MCF 10A (cell line): ENCODE measurements at regions not wholly inside any gene's neighbourhood (a gene's known extent, or its start where the extent isn't known, plus 50 kb on each side); places are given as distances from the start of the nearest gene placed in this dataset.

Source experiments
- BruUV-seq: library from RNA; stranded (reverse); fragments of 400-500 nt; replicated peaks from 2 replicates; lab custom pipeline; 2021; lab: Mats Ljungman, UMichigan
- CTCF ChIA-PET: fragments of 300-600 bp; sonication (Branson Sonifier 250); formaldehyde crosslinking; extraction: SDS; loops from one replicate; lab custom pipeline; 2021; ENCODE audit warnings: antibody characterized with exemption, inconsistent platforms; lab: Yijun Ruan, JAX
- POLR2A ChIA-PET: fragments of 300-600, 350-650 bp; sonication (Branson Sonifier 250); formaldehyde crosslinking; extraction: SDS; loops from one replicate; lab custom pipeline; 2020; ENCODE audit warnings: antibody characterized with exemption, inconsistent platforms; lab: Yijun Ruan, JAX
- DNase-seq: peaks from one replicate; pipeline ENCODE4 v3.0.0-alpha.2; 2018; ENCODE audit not compliant: unreplicated experiment
- H3K27ac Mint-ChIP-seq: one replicate; pipeline ENCODE4 v1.8.0; 2022; ENCODE audit warnings: mild to moderate bottlenecking, low read depth, mixed read lengths; ENCODE audit not compliant: unreplicated experiment
- H3K27me3 Mint-ChIP-seq: one replicate; pipeline ENCODE4 v1.8.0; 2022; ENCODE audit warnings: mixed read lengths; ENCODE audit not compliant: insufficient read depth, unreplicated experiment
- H3K36me3 Mint-ChIP-seq: one replicate; pipeline ENCODE4 v1.8.0; 2022; ENCODE audit warnings: mild to moderate bottlenecking, moderate library complexity, mixed read lengths; ENCODE audit not compliant: insufficient read depth, unreplicated experiment
- H3K4me1 Mint-ChIP-seq: one replicate; pipeline ENCODE4 v1.8.0; 2022; ENCODE audit warnings: mixed read lengths; ENCODE audit not compliant: insufficient read depth, unreplicated experiment
- H3K4me3 Mint-ChIP-seq: one replicate; pipeline ENCODE4 v1.8.0; 2022; ENCODE audit warnings: mild to moderate bottlenecking, moderate library complexity, mixed read lengths; ENCODE audit not compliant: unreplicated experiment
- H3K9me3 Mint-ChIP-seq: one replicate; pipeline ENCODE4 v1.8.0; 2022; ENCODE audit warnings: mixed read lengths; ENCODE audit not compliant: unreplicated experiment
- CTCF ChIP-seq: fragments of 200-600 bp; IDR thresholded peaks from one replicate; pipeline ENCODE4 v1.8.0; 2022; ENCODE audit warnings: antibody characterized with exemption, mild to moderate bottlenecking; ENCODE audit not compliant: unreplicated experiment
- intact Hi-C: fragments of 100-400 bp; cut with micrococcal nuclease; formaldehyde crosslinking; loops from 2 replicates; pipeline ENCODE4 v1.14.1; 2022

GRCh38 chr10:120372917-120373316 is 84.1 kb upstream of the PLPP4 start:
- intact Hi-C loops: no loop called here
- Mint-ChIP-seq H3K27me3 (no peaks in the 10 kb centered on the region), H3K36me3 (no peaks in the 10 kb centered on the region), H3K9me3 (no peaks in the 10 kb centered on the region), H3K4me3 (no peak overlapping the region), H3K4me1 (peaks cover 5% of the 10 kb centered on the region), H3K27ac (no peak overlapping the region)
- ChIA-PET CTCF (interaction anchor here (1.2 kb wide), 1 partner anchor 35 kb away, joined by 4 read pairs; no protein-coding TSS in a partner anchor), POLR2A (interaction anchor here (2.0 kb wide), 1 partner anchor 19 kb away, joined by 7 read pairs; no protein-coding TSS in a partner anchor)
- no peak for DNase-seq
- no TSS peak for BruUV-seq
- no peak for TF ChIP-seq CTCF

GRCh38 chr10:120375666-120376065 is 81.4 kb upstream of the PLPP4 start:
- no peak overlapping the region for H3K27ac Mint-ChIP-seq
- intact Hi-C loops: no loop called here
- H3K27me3 Mint-ChIP-seq: no peaks in the 10 kb centered on the region
- DNase-seq: no peak
- no TSS peak for BruUV-seq
- no peaks in the 10 kb centered on the region for H3K36me3 Mint-ChIP-seq
- TF ChIP-seq CTCF: no peak
- POLR2A ChIA-PET: no interaction called here
- no peak overlapping the region for H3K4me3 Mint-ChIP-seq
- CTCF ChIA-PET: no interaction called here
- no peaks in the 10 kb centered on the region for H3K4me1 Mint-ChIP-seq
- H3K9me3 Mint-ChIP-seq: no peaks in the 10 kb centered on the region

- intact Hi-C loops: no loop called here
- H3K27me3 Mint-ChIP-seq: no peaks in the 10 kb centered on the region
- BruUV-seq: no TSS peak
- H3K4me3 Mint-ChIP-seq: no peak overlapping the region
- POLR2A ChIA-PET: interaction anchor here (1.2 kb wide), 1 partner anchor 9 kb away, joined by 4 read pairs; no protein-coding TSS in a partner anchor
- CTCF ChIA-PET: interaction anchor here (0.7 kb wide), 1 partner anchor 402 kb away, joined by 3 read pairs; no protein-coding TSS in a partner anchor
- H3K9me3 Mint-ChIP-seq: no peaks in the 10 kb centered on the region
- no peak overlapping the region for H3K27ac Mint-ChIP-seq
- no peaks in the 10 kb centered on the region for H3K36me3 Mint-ChIP-seq
- H3K4me1 Mint-ChIP-seq: peaks cover 3% of the 10 kb centered on the region
- no peak for DNase-seq
- no peak for TF ChIP-seq CTCF
Measured at GRCh38 chr10:120381931-120382330, 75.1 kb upstream of the PLPP4 start.

- BruUV-seq: no TSS peak
- H3K36me3 Mint-ChIP-seq: no peaks in the 10 kb centered on the region
- no peak for DNase-seq
Measured at GRCh38 chr10:120382360-120382759, 74.7 kb upstream of the PLPP4 start.

More at GRCh38 chr10:120382360-120382759, 74.7 kb upstream of the PLPP4 start:
- Mint-ChIP-seq H3K4me3 (no peak overlapping the region), H3K4me1 (peaks cover 7% of the 10 kb centered on the region), H3K9me3 (no peaks in the 10 kb centered on the region), H3K27ac (no peak overlapping the region), H3K27me3 (no peaks in the 10 kb centered on the region)
- TF ChIP-seq CTCF: no peak
- CTCF ChIA-PET: no interaction called here
- intact Hi-C loops: no loop called here
- POLR2A ChIA-PET: interaction anchor here (1.2 kb wide), 1 partner anchor 8 kb away, joined by 4 read pairs; no protein-coding TSS in a partner anchor
